H9 (cell line): ENCODE measurements at regions not wholly inside any gene's neighbourhood (a gene's known extent, or its start where the extent isn't known, plus 50 kb on each side); places are given as distances from the start of the nearest gene placed in this dataset.
"Not testable (repeated sequence)": the region's sequence is repeated elsewhere in the genome, so short reads cannot be mapped to it uniquely, and the experiment has no call there.

ENCODE experiments used
- DNase-seq: peaks from one replicate; pipeline ENCODE4 v3.0.0-alpha.2; 2017
- H2AFZ ChIP-seq: one replicate; pipeline ENCODE4 v1.6.1; 2013; ENCODE audit warnings: mild to moderate bottlenecking, low read length, control low read depth, moderate library complexity
- H2AK5ac ChIP-seq: 2 replicates; pipeline ENCODE4 v1.6.1; 2013; ENCODE audit warnings: low read length, control low read depth, mixed read lengths; ENCODE audit not compliant: insufficient read length
- H2BK120ac ChIP-seq: one replicate; pipeline ENCODE4 v1.6.1; 2013; ENCODE audit warnings: low read depth, mild to moderate bottlenecking, low read length, control low read depth, inconsistent platforms; ENCODE audit not compliant: poor library complexity, severe bottlenecking
- H2BK12ac ChIP-seq: 2 replicates; pipeline ENCODE4 v1.6.1; 2013; ENCODE audit warnings: low read length, control low read depth, mixed read lengths, low read depth; ENCODE audit not compliant: insufficient read length
- H2BK15ac ChIP-seq: 2 replicates; pipeline ENCODE4 v1.6.1; 2013; ENCODE audit warnings: low read depth, low read length, control low read depth
- H2BK20ac ChIP-seq: one replicate; pipeline ENCODE4 v1.6.1; 2013; ENCODE audit warnings: low read depth, mild to moderate bottlenecking, low read length, control low read depth, inconsistent platforms; ENCODE audit not compliant: poor library complexity, severe bottlenecking
- H2BK5ac ChIP-seq: 2 replicates; pipeline ENCODE4 v1.6.1; 2013; ENCODE audit warnings: low read length, control low read depth, mixed read lengths; ENCODE audit not compliant: insufficient read length
- H3K14ac ChIP-seq: 2 replicates; pipeline ENCODE4 v1.6.1; 2013; ENCODE audit warnings: low read length, control low read depth; ENCODE audit not compliant: insufficient read depth
- H3K18ac ChIP-seq: 2 replicates; pipeline ENCODE4 v1.6.1; 2013; ENCODE audit warnings: low read depth, mild to moderate bottlenecking, mixed read lengths, low read length, control low read depth; ENCODE audit not compliant: insufficient read length
- H3K23ac ChIP-seq: 2 replicates; pipeline ENCODE4 v1.6.1; 2013; ENCODE audit warnings: low read length, control low read depth, mixed read lengths, low read depth; ENCODE audit not compliant: insufficient read length
- H3K23me2 ChIP-seq: 2 replicates; pipeline ENCODE4 v1.6.1; 2013; ENCODE audit warnings: low read depth, mild to moderate bottlenecking, mixed read lengths, low read length, control low read depth; ENCODE audit not compliant: insufficient read length, poor library complexity, severe bottlenecking
- H3K27ac ChIP-seq: 2 replicates; pipeline ENCODE4 v1.5.1; 2013; ENCODE audit warnings: low read length, control low read depth, mixed read lengths, low read depth; ENCODE audit not compliant: insufficient read length
- H3K27me3 ChIP-seq: 2 replicates; pipeline ENCODE4 v1.6.1; 2013; ENCODE audit warnings: low read length, control low read depth, inconsistent platforms; ENCODE audit not compliant: insufficient read depth
- H3K4ac ChIP-seq: 2 replicates; pipeline ENCODE4 v1.6.1; 2013; ENCODE audit warnings: low read depth, mild to moderate bottlenecking, control low read depth, inconsistent platforms, low read length, moderate library complexity
- H3K4me1 ChIP-seq: 2 replicates; pipeline ENCODE4 v1.6.1; 2013; ENCODE audit warnings: low read length, control low read depth, inconsistent platforms; ENCODE audit not compliant: insufficient read depth
- H3K4me2 ChIP-seq: 2 replicates; pipeline ENCODE4 v1.6.1; 2013; ENCODE audit warnings: low read length, control low read depth, mixed read lengths; ENCODE audit not compliant: insufficient read length, insufficient read depth
- H3K56ac ChIP-seq: 2 replicates; pipeline ENCODE4 v1.6.1; 2013; ENCODE audit warnings: low read depth, mild to moderate bottlenecking, mixed read lengths, low read length, control low read depth; ENCODE audit not compliant: insufficient read length
- H3K79me1 ChIP-seq: 2 replicates; pipeline ENCODE4 v1.6.1; 2013; ENCODE audit warnings: low read depth, mild to moderate bottlenecking, moderate library complexity, low read length, control low read depth, inconsistent platforms; ENCODE audit not compliant: insufficient read depth, poor library complexity, severe bottlenecking
- H3K79me2 ChIP-seq: 2 replicates; pipeline ENCODE4 v1.6.1; 2013; ENCODE audit warnings: low read length, control low read depth, inconsistent platforms; ENCODE audit not compliant: insufficient read depth
- H3K9ac ChIP-seq: 2 replicates; pipeline ENCODE4 v1.6.1; 2013; ENCODE audit warnings: low read length, control low read depth, mixed read lengths; ENCODE audit not compliant: insufficient read length; ENCODE audit errors: extremely low read depth
- H3K9me3 ChIP-seq: one replicate; pipeline ENCODE4 v1.6.1; 2013; ENCODE audit warnings: low read depth, low read length, inconsistent platforms; ENCODE audit not compliant: control insufficient read depth
- H3T11ph ChIP-seq: one replicate; pipeline ENCODE4 v1.6.1; 2013; ENCODE audit warnings: mild to moderate bottlenecking, low read length, control low read depth, inconsistent platforms
- H4K20me1 ChIP-seq: one replicate; pipeline ENCODE4 v1.6.1; 2013; ENCODE audit not compliant: control insufficient read depth, insufficient read length, insufficient read depth
- H4K5ac ChIP-seq: 2 replicates; pipeline ENCODE4 v1.6.1; 2013; ENCODE audit warnings: low read depth, mild to moderate bottlenecking, mixed read lengths, low read length, control low read depth; ENCODE audit not compliant: insufficient read length
- H4K8ac ChIP-seq: replicated peaks from 2 replicates; pipeline ENCODE4 v1.6.1; 2013; ENCODE audit warnings: low read length, control low read depth, mixed read lengths, low read depth; ENCODE audit not compliant: insufficient read length
- H4K91ac ChIP-seq: 2 replicates; pipeline ENCODE4 v1.6.1; 2013; ENCODE audit warnings: low read depth, mild to moderate bottlenecking, moderate library complexity, mixed read lengths, low read length, control low read depth; ENCODE audit not compliant: insufficient read length
- H3K27ac Mint-ChIP-seq, 3 experiments: 2 replicates in 2 of 3; 3 replicates in 1 of 3; pipeline ENCODE4 v1.8.0; 2020 to 2021; ENCODE audit warnings: mixed read lengths in 3 of 3, mild to moderate bottlenecking in 1 of 3, moderate library complexity in 1 of 3
- H3K27me3 Mint-ChIP-seq: 2 replicates; pipeline ENCODE4 v1.8.0; 2021; ENCODE audit warnings: low read depth, mild to moderate bottlenecking, moderate library complexity, mixed read lengths
- H3K36me3 Mint-ChIP-seq, 3 experiments: 2 replicates in 2 of 3; 3 replicates in 1 of 3; pipeline ENCODE4 v1.8.0; 2020 to 2021; ENCODE audit warnings: low read depth in 3 of 3, mixed read lengths in 3 of 3; ENCODE audit not compliant: insufficient read depth in 1 of 3
- H3K4me1 Mint-ChIP-seq, 2 experiments: 2 replicates each; pipeline ENCODE4 v1.8.0; 2020; ENCODE audit warnings: mixed read lengths in 2 of 2
- H3K4me3 Mint-ChIP-seq, 2 experiments: 2 replicates in 1 of 2; 3 replicates in 1 of 2; pipeline ENCODE4 v1.8.0; 2020 to 2021; ENCODE audit warnings: mild to moderate bottlenecking in 2 of 2, mixed read lengths in 2 of 2, moderate library complexity in 1 of 2
- H3K9me3 Mint-ChIP-seq, 2 experiments: 2 replicates in 1 of 2; 3 replicates in 1 of 2; pipeline ENCODE4 v1.8.0; 2020; ENCODE audit warnings: mild to moderate bottlenecking in 2 of 2, mixed read lengths in 2 of 2, moderate library complexity in 1 of 2
- WGBS: extraction: QIAGEN DNeasy Blood & Tissue Kit; methylation state at CpG from one replicate; pipeline ENCODE4 v1.1.7; 2013; ENCODE audit warnings: missing lambda C conversion rate, low lambda C conversion rate, mixed read lengths; ENCODE audit not compliant: insufficient read length; ENCODE audit errors: extremely low coverage; 5-methylcytosine and 5-hydroxymethylcytosine counted together
- TF ChIP-seq, protein P1 (sequence below): fragments of 200-600 bp; sonication (generic); conservative IDR thresholded peaks from 3 replicates; pipeline ENCODE4 v1.8.0; 2021; ENCODE audit warnings: antibody characterized with exemption, mild to moderate bottlenecking

DNA sequence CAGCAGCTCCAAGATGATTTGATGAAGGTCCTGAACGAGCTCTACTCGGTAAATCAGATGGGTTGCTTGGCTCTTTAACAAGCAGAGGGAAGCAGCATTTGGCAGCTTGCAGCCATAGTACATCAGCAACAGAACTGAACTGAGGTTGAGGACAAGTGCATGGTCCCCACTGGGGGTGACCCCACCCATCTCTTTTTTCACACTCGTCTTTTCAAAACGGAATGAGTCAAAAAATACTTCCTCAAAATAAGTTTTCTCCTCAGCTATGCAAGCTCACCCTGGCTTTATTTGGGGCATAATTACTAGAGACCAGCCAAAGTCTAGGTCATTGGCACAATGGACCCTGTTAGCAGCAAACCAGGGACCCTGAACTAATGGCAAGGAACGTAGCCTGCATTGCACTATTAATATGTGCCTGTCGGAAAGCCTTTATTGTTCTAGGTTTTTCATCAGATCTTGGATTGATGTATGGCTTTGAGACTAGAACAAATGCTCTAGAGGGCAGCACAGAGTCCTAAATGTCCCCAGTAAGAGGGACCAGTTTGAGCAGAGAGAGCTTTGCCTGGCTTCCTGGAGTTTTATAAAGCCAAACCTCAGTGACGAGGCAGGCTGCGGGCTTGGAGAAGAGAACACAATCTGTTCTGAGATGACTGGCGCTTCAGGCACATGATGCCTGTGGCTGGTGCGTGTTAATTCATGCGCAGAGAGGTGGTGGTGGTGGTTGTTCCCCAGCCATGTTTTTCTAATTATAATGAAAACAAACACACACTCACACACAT lies 86.1 kb upstream of the IKBKE start:
- not testable (repeated sequence) for H3K4me2 ChIP-seq, H3K4me1 ChIP-seq, H2BK5ac ChIP-seq, H2BK120ac ChIP-seq, H2AK5ac ChIP-seq, H2BK20ac ChIP-seq, H4K8ac ChIP-seq, H3K79me2 ChIP-seq, H3K27me3 Mint-ChIP-seq, H3K23ac ChIP-seq, H3K27ac ChIP-seq, H3K27me3 ChIP-seq, H3K14ac ChIP-seq, H3T11ph ChIP-seq, H3K9me3 Mint-ChIP-seq, H2BK12ac ChIP-seq, H3K56ac ChIP-seq, H4K91ac ChIP-seq, H3K23me2 ChIP-seq, H3K9me3 ChIP-seq, H2BK15ac ChIP-seq, H3K18ac ChIP-seq, H3K4me1 Mint-ChIP-seq, H3K9ac ChIP-seq, H2AFZ ChIP-seq, H3K79me1 ChIP-seq, H3K4ac ChIP-seq, H3K36me3 Mint-ChIP-seq, H4K5ac ChIP-seq, H3K4me3 Mint-ChIP-seq, H3K27ac Mint-ChIP-seq, H4K20me1 ChIP-seq
- WGBS: no CpG with 5 or more reads among the region's 11 CpGs
- TF ChIP-seq, protein P1, sequence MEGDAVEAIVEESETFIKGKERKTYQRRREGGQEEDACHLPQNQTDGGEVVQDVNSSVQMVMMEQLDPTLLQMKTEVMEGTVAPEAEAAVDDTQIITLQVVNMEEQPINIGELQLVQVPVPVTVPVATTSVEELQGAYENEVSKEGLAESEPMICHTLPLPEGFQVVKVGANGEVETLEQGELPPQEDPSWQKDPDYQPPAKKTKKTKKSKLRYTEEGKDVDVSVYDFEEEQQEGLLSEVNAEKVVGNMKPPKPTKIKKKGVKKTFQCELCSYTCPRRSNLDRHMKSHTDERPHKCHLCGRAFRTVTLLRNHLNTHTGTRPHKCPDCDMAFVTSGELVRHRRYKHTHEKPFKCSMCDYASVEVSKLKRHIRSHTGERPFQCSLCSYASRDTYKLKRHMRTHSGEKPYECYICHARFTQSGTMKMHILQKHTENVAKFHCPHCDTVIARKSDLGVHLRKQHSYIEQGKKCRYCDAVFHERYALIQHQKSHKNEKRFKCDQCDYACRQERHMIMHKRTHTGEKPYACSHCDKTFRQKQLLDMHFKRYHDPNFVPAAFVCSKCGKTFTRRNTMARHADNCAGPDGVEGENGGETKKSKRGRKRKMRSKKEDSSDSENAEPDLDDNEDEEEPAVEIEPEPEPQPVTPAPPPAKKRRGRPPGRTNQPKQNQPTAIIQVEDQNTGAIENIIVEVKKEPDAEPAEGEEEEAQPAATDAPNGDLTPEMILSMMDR: peak; percentile 49; the same call in 2 of the 3 replicates
- DNase-seq: peak; percentile 28

DNA sequence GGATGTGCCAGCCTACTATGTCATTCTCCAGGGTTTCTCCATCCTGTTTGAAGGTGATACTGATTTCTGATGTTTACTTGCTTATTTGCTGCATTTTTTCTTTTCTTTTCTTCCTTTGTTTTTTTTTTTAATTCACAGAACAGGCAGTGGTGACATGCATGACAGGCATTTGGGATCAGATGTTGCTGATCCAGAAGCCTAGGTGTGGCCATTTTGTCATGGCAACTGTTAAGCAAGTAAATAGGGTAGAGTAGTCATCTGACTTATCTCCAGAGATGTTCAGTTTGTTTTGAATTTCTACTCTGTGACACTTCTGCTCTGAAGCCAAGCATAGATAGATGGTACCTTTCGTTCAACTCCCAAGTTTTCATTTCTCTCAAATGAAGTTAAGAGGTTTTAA lies 85.4 kb upstream of the IKBKE start:
- H3K27me3 ChIP-seq, H3K4me1 ChIP-seq, H2BK15ac ChIP-seq, H3K27me3 Mint-ChIP-seq, H2AFZ ChIP-seq, H4K20me1 ChIP-seq, H3K4me2 ChIP-seq, H4K5ac ChIP-seq, H4K91ac ChIP-seq, H3K9me3 ChIP-seq, H3K4ac ChIP-seq, H3K27ac Mint-ChIP-seq, H2BK12ac ChIP-seq, H3K18ac ChIP-seq, H3K23me2 ChIP-seq, H3K36me3 Mint-ChIP-seq, H2BK20ac ChIP-seq, DNase-seq, H2AK5ac ChIP-seq, H3K9ac ChIP-seq, H2BK5ac ChIP-seq, H3K4me3 Mint-ChIP-seq, H3K56ac ChIP-seq, H3K79me2 ChIP-seq, H3K9me3 Mint-ChIP-seq, H3K23ac ChIP-seq, H3K4me1 Mint-ChIP-seq, H4K8ac ChIP-seq, H2BK120ac ChIP-seq, H3T11ph ChIP-seq, H3K27ac ChIP-seq, H3K79me1 ChIP-seq, H3K14ac ChIP-seq: not testable (repeated sequence)
- no CpG with 5 or more reads among the region's 1 CpG for WGBS
